IgD-negative memory B cell (primary cell): ENCODE measurements at regions not wholly inside any gene's neighbourhood (a gene's known extent, or its start where the extent isn't known, plus 50 kb on each side); places are given as distances from the start of the nearest gene placed in this dataset.

ENCODE experiments used
- H3K27ac Mint-ChIP-seq, 3 donors: one replicate each; pipeline ENCODE4 v1.8.0; 2020 to 2022; ENCODE audit warnings: mild to moderate bottlenecking in 3 of 3, mixed read lengths in 3 of 3, moderate library complexity in 1 of 3
- H3K27me3 Mint-ChIP-seq: one replicate; pipeline ENCODE4 v1.8.0; 2021; ENCODE audit warnings: mixed read lengths
- H3K36me3 Mint-ChIP-seq: one replicate; pipeline ENCODE4 v1.8.0; 2020; ENCODE audit warnings: mild to moderate bottlenecking, mixed read lengths
- H3K4me1 Mint-ChIP-seq, 3 donors: one replicate each; pipeline ENCODE4 v1.8.0; 2020 to 2022; ENCODE audit warnings: mixed read lengths in 3 of 3, mild to moderate bottlenecking in 1 of 3
- H3K4me3 Mint-ChIP-seq, 4 donors: one replicate each; pipeline ENCODE4 v1.8.0; 2020 to 2022; ENCODE audit warnings: mild to moderate bottlenecking in 4 of 4, mixed read lengths in 4 of 4, moderate library complexity in 3 of 4
- H3K9me3 Mint-ChIP-seq, 3 donors: one replicate each; pipeline ENCODE4 v1.8.0; 2020 to 2021; ENCODE audit warnings: mixed read lengths in 3 of 3, mild to moderate bottlenecking in 1 of 3

DNA sequence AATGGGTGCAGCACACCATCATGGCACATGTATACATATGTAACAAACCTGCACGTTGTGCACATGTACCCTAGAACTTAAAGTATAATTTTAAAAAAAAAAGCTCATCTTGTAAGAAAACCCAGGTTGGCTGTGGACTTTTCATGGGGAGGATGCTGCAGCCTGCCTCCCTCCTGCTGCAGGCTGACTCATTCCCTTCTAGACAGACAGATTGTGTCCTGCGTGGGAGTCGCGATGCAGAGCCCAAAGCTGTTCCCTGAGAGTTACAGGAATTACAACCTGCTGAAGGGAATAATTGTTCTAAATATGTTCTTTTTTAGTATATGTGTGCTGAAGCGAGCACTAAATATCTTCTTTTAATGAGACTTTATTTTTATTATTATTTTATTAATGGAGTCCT is 93.2 kb downstream of the TBX19 start:
- Mint-ChIP-seq H3K27ac (no peak overlapping the region), H3K36me3 (no peaks in the 10 kb centered on the region), H3K9me3 (no peaks in the 10 kb centered on the region), H3K4me3 (no peak overlapping the region), H3K27me3 (peaks cover 1% of the 10 kb centered on the region), H3K4me1 (no peaks in the 10 kb centered on the region)

DNA sequence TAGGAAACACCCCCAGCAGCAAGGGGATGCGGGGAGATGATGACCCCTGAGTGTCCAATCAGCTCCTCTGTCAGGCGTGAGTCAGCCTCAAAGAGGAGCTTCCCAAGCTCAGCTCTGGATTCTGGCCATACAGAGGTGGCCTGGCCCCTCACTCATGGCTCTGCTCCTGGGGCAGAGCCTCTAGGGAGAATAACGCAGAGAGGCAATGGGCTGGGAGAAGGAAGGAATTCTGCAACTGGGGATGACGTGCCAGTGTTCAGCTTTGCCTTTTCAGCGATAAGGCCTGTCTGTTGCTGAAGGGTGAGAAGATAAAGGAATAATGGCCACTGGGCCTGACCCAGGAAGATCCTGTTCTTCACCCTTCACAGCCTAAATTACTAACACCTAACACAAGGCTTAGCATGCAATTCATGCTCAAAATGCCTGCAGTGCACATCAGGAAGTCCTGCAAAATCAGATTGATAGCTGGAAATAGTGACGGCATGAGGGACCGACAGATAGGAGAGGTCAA is 92.2 kb downstream of the TBX19 start:
- Mint-ChIP-seq H3K4me1 (no peaks in the 10 kb centered on the region), H3K9me3 (no peaks in the 10 kb centered on the region), H3K27me3 (peaks cover 1% of the 10 kb centered on the region), H3K36me3 (no peaks in the 10 kb centered on the region), H3K4me3 (no peak overlapping the region), H3K27ac (no peak overlapping the region)

DNA sequence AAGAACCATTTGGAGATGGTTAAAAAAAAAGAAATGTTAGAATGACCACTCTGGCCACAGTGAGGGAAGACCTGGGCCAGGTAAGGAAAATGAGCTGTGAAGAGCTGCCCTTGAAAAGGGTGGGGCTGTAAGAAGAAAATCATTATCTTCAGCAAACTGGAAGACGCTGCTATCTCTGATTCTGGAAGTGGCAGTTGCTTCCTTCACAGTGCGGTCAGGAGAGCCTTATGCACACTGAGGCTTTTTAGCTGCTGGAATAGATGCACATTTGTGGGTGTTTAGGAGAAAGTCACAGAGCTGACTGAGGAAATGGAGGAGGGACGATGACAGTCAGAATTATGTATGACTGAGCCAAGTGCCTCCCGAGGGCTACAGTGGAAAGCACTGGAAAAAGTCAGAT is 91.6 kb downstream of the TBX19 start:
- no peaks in the 10 kb centered on the region for H3K4me1 Mint-ChIP-seq
- H3K27ac Mint-ChIP-seq = no peak overlapping the region
- H3K4me3 Mint-ChIP-seq = no peak overlapping the region
- H3K27me3 Mint-ChIP-seq = peaks cover 1% of the 10 kb centered on the region
- no peaks in the 10 kb centered on the region for H3K9me3 Mint-ChIP-seq
- H3K36me3 Mint-ChIP-seq = no peaks in the 10 kb centered on the region

DNA sequence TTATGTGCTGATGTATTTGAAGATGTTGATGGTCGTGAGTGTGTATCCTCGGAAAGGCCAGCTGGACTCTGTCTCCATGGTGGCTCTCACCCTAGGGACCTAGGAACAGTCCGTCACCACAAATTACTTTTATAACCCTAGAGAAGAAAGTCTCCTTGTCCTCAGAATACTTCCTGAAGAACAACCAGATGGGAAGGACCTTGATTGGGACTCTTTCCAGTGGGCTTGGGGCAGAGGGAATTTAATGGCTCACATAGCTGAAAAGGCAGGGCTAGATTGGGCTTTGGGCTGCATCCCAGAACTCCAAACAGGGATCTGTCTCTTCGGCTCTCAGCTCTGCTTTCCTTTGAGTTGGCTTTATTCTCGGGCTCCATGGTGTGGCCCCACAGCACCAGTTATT is 90.8 kb downstream of the TBX19 start:
- H3K27ac Mint-ChIP-seq = no peak overlapping the region
- H3K9me3 Mint-ChIP-seq = peaks cover 0 to 2% (median 0%) of the 10 kb centered on the region in 3 donors
- H3K36me3 Mint-ChIP-seq = no peaks in the 10 kb centered on the region
- peaks cover 4% of the 10 kb centered on the region for H3K27me3 Mint-ChIP-seq
- H3K4me1 Mint-ChIP-seq = no peaks in the 10 kb centered on the region
- no peak overlapping the region for H3K4me3 Mint-ChIP-seq

DNA sequence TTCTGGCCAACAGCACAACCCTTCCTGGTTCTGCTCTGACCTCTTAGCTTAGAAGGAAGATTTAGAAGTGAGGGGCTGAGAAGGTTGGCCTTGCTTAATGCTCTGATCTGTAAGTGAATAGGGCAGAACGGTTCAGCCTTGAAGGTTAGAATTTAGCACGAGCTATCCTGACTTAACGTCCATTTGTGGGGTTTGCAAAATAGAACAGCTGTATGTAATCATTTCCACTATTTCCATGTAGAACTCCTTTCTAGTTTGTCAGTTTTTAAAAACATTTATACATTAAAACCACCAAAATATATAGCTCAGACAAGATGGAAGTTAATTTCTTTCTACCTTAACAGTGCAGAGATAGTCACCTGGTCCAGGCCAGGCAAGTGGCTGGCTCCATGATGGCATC is 89.9 kb downstream of the TBX19 start:
- Mint-ChIP-seq H3K27me3 (peaks cover 5% of the 10 kb centered on the region), H3K27ac (no peak overlapping the region), H3K4me3 (no peak overlapping the region), H3K4me1 (no peaks in the 10 kb centered on the region), H3K9me3 (peaks cover 0 to 2% (median 0%) of the 10 kb centered on the region in 3 donors), H3K36me3 (no peaks in the 10 kb centered on the region)

DNA sequence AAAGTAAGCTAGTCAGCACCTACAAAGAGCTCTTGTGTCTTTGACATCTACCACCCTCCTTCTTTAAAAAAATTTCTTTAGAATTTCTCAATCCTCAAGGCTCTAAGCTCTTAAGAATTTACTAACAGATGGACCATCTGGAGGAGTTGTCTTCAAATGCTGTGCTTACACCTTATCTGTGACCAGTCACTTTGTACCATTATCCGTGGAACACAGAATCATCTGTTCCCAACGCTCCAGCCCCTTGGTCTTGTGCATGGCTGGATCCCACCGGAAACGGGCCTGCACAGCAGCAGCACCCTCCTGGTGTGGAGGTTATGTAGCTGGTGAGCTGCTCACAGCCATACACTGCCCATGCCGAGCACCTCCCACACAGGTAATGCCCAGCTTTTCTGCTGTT is 89.0 kb downstream of the TBX19 start:
- peaks cover 5% of the 10 kb centered on the region for H3K27me3 Mint-ChIP-seq

DNA sequence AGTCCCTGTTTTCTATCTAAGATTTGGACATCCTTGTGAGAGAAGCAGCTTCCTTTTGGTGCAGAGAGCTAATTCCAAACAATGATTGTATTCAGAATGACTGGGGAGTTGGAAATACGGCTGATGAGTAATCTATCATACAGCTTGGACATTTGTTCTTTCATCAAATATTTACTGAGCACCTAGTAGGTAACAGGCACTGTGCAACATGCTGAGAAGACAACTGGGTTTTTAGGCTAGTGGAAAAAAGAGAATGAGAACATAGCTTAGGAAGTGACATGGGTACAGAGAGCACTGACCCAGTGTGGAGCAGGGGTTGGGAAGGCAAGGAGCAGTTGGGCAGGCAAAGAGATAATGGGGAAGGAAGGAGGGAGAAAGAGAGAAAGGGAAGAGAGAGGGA is 87.5 kb downstream of the TBX19 start:
- Mint-ChIP-seq H3K27me3 (peaks cover 5% of the 10 kb centered on the region), H3K36me3 (no peaks in the 10 kb centered on the region), H3K27ac (no peak overlapping the region), H3K4me1 (no peaks in the 10 kb centered on the region), H3K4me3 (no peak overlapping the region), H3K9me3 (peaks cover 0 to 2% (median 0%) of the 10 kb centered on the region in 3 donors)

More for the DNA sequence above, 89.0 kb downstream of the TBX19 start:
- Mint-ChIP-seq H3K36me3 (no peaks in the 10 kb centered on the region), H3K27ac (no peak overlapping the region), H3K9me3 (peaks cover 0 to 2% (median 0%) of the 10 kb centered on the region in 3 donors), H3K4me3 (no peak overlapping the region), H3K4me1 (no peaks in the 10 kb centered on the region)

DNA sequence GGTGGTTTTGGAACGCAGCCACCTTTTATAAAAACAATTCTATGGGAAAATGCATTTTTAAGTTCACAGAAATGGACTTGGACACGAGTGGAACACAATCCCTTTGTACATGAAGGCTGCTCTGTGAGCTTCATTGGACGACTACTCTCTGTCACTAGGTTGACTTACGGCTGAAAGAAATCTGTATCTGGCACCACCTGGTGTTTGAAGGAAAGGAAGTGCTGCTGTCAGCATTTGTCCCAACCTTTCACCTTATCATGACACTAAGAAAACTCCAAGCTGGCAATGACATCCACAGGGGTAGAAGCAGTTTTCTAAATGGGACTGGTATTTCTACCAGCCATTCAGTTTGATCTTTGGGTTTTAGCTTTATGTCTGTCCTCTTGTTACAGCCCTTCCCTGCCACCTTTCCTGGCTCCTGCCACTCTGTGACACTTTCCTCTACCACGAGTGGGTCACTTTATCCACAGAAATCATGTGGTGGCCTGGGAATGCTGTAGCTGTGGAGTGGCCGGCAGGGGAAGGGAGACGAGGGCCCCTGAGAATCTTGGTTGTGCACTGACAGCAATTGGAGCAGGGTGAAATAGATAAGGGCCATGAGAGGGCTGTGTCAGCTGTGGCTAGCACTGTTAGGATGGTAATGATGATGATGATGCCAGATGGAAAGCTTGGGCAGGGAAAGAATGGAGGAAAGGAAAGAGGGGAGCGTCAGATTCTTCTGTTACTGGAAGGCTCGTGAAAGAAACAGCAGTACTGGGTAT is 85.2 kb downstream of the TBX19 start:
- no peak overlapping the region for H3K27ac Mint-ChIP-seq
- H3K36me3 Mint-ChIP-seq = no peaks in the 10 kb centered on the region
- peaks cover 0 to 2% (median 0%) of the 10 kb centered on the region in 3 donors for H3K9me3 Mint-ChIP-seq
- H3K27me3 Mint-ChIP-seq = peaks cover 11% of the 10 kb centered on the region
- H3K4me3 Mint-ChIP-seq = no peak overlapping the region
- peaks cover 0 to 4% (median 0%) of the 10 kb centered on the region in 3 donors for H3K4me1 Mint-ChIP-seq
